ENCODE measurements at regions not wholly inside any gene's neighbourhood (a gene's known extent, or its start where the extent isn't known, plus 50 kb on each side); places are given as distances from the start of the nearest gene placed in this dataset.

DNA sequence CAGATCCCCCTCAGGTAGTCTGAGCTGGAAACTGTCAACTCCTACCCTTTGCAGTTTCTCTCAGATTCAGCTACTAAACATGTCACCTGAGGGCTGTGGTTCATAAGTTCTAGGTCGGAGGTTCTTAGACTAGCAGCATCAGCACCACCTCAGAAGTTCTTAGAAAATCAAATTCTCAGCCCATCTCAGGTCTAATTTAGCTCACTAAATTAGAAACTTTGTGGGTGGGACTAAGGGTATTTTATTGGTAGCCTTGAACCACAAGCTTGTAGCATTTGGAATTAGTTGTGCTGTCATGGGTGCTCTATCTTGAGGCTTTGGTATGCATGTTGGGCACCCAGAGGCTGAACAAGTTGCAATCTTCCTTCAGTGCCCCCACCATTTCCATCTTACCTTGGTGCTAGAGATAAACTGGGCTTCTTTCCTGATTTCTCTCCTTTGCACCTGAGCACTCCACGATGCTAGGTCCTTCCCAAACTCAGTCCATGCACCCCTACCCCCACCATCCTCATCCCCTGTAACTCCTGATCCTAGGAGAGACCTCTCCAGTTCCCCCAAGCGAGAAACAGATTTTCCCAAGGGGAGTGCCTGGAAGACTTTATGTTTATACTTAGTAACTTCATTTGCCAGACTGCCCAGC lies 54.2 kb downstream of the S1PR1 start:
- peaks cover 55% of the 10 kb centered on the region for H3K4me1 Mint-ChIP-seq
- DNase-seq (ENCODE audit: low spot score in 2 of 2), result no peak

DNA sequence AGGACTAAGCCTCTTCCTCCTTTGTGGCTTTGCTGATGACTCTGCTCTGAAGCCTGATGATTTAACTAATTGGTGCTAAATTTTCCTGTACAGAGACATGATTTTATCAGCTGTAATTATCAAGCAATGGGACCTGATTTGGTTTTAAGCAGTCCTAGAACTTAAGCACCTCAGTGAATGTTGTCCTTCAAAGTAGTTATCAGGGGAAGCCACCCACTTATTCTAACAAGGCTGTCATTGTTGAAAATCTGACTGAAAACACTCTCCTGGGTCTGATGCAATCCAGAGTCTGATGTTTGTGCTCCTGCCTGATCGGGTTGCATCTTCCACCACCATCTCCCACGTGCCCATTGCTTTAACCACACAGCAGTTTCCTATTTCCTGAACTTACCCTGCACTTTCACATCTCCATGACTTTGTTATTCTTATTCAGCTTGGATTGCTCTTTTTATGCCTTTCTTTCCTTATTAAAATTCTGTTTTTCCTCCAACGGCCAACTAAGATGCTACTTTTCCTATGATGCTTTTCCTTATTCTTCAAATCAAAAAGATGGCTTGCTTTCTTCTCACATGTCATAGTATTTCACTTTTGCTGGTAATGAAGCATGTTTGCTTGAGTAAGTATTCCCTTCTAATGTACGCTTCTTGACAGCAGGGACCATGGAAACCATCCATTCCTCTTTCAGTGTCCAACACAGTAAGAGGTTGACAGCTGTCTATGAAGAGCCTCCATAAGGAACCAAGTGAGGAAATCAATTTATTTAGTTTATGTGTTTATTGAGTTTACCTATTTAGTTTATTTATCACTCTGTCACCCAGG lies 55.0 kb downstream of the S1PR1 start:
- Mint-ChIP-seq H3K9me3 (no peaks in the 10 kb centered on the region), H3K36me3 (ENCODE audit: insufficient read depth) (peaks cover 7% of the 10 kb centered on the region), H3K27me3 (no peaks in the 10 kb centered on the region), H3K4me3 (peak overlapping the region; percentile 45), H3K4me1 (peaks cover 47% of the 10 kb centered on the region), H3K27ac (ENCODE audit: low read depth) (peak overlapping the region; percentile 80)
- DNase-seq (ENCODE audit: low spot score in 2 of 2) (no peak), ATAC-seq (replicated peaks; ENCODE audit: extremely low read depth, poor library complexity, severe bottlenecking) (no peak)

More for the DNA sequence above, 54.2 kb downstream of the S1PR1 start:
- H3K27ac Mint-ChIP-seq (ENCODE audit: low read depth), result peak overlapping the region; percentile 80
- H3K9me3 Mint-ChIP-seq, result no peaks in the 10 kb centered on the region
- peak overlapping the region; percentile 45 for H3K4me3 Mint-ChIP-seq
- H3K36me3 Mint-ChIP-seq (ENCODE audit: insufficient read depth), result peaks cover 7% of the 10 kb centered on the region
- ATAC-seq (replicated peaks; ENCODE audit: extremely low read depth, poor library complexity, severe bottlenecking), result no peak
- no peaks in the 10 kb centered on the region for H3K27me3 Mint-ChIP-seq

GRCh38 chr1:101293461-101294051 lies 56.7 kb downstream of the S1PR1 start:
- Mint-ChIP-seq H3K27ac (ENCODE audit: low read depth) (peak overlapping the region; percentile 71), H3K4me3 (peak overlapping the region; percentile 5), H3K27me3 (no peaks in the 10 kb centered on the region), H3K36me3 (ENCODE audit: insufficient read depth) (peaks cover 7% of the 10 kb centered on the region), H3K9me3 (no peaks in the 10 kb centered on the region), H3K4me1 (peaks cover 38% of the 10 kb centered on the region)
- ATAC-seq (replicated peaks; ENCODE audit: extremely low read depth, poor library complexity, severe bottlenecking) (peak; percentile 51), DNase-seq (ENCODE audit: low spot score in 2 of 2) (no peak)

DNA sequence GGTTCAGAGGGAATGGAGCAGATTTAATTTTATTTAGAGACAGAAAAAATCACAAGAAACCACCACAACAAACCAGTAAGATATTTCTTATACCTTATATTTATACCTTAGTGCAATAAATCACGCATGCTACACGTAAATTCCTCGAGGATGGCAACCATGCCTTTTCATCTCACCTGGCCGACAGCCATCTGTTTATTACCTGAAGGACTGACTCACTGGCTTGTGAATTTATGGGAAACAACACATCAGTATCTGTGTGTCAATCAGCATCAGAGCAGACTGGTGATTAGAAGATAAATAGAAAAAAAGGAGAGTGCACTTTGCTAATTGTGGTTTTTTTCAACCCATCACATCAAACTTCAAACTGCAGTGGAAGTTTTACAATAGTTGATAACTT lies 58.4 kb downstream of the S1PR1 start:
- no peak overlapping the region for H3K4me3 Mint-ChIP-seq
- no peaks in the 10 kb centered on the region for H3K27me3 Mint-ChIP-seq
- DNase-seq (ENCODE audit: low spot score in 2 of 2) (no peak), ATAC-seq (replicated peaks; ENCODE audit: extremely low read depth, poor library complexity, severe bottlenecking) (no peak)
- H3K4me1 Mint-ChIP-seq, result peaks cover 32% of the 10 kb centered on the region
- no peak overlapping the region for H3K27ac Mint-ChIP-seq (ENCODE audit: low read depth)
- peaks cover 7% of the 10 kb centered on the region for H3K36me3 Mint-ChIP-seq (ENCODE audit: insufficient read depth)
- no peaks in the 10 kb centered on the region for H3K9me3 Mint-ChIP-seq

DNA sequence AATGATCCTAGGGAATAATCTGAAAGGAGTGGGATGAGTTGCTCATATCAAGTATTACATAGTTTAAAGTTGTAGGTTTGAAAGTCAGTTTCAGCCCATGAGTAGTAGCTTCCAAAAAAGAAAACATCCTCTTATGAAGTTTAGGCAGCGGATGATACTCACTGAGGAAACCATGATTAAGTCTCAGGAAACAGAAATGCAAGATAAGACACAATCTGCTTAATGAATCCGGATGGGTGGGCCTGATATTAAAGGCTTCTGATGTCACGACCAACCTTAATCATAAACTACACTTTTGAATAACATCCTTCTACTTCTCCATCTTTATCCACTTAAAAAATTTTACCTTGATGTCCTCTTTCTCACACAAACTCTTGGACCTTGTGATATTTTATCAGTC lies 61.8 kb downstream of the S1PR1 start:
- no peaks in the 10 kb centered on the region for H3K9me3 Mint-ChIP-seq
- H3K36me3 Mint-ChIP-seq (ENCODE audit: insufficient read depth), result peaks cover 3% of the 10 kb centered on the region
- peak overlapping the region; percentile 14 for H3K27ac Mint-ChIP-seq (ENCODE audit: low read depth)
- DNase-seq (ENCODE audit: low spot score in 2 of 2) (no peak), ATAC-seq (replicated peaks; ENCODE audit: extremely low read depth, poor library complexity, severe bottlenecking) (peak; percentile 24)
- H3K4me3 Mint-ChIP-seq, result no peak overlapping the region
- H3K27me3 Mint-ChIP-seq, result no peaks in the 10 kb centered on the region
- peaks cover 9% of the 10 kb centered on the region for H3K4me1 Mint-ChIP-seq

- peaks cover 1% of the 10 kb centered on the region for H3K36me3 Mint-ChIP-seq (ENCODE audit: insufficient read depth)
- ATAC-seq (replicated peaks; ENCODE audit: extremely low read depth, poor library complexity, severe bottlenecking), result no peak
- DNase-seq (ENCODE audit: low spot score in 2 of 2), result no peak
- H3K9me3 Mint-ChIP-seq, result no peaks in the 10 kb centered on the region
- no peaks in the 10 kb centered on the region for H3K27me3 Mint-ChIP-seq
- peaks cover 4% of the 10 kb centered on the region for H3K4me1 Mint-ChIP-seq
- no peak overlapping the region for H3K27ac Mint-ChIP-seq (ENCODE audit: low read depth)
- no peak overlapping the region for H3K4me3 Mint-ChIP-seq
Measured at GRCh38 chr1:101299141-101299540, 62.3 kb downstream of the S1PR1 start.

DNA sequence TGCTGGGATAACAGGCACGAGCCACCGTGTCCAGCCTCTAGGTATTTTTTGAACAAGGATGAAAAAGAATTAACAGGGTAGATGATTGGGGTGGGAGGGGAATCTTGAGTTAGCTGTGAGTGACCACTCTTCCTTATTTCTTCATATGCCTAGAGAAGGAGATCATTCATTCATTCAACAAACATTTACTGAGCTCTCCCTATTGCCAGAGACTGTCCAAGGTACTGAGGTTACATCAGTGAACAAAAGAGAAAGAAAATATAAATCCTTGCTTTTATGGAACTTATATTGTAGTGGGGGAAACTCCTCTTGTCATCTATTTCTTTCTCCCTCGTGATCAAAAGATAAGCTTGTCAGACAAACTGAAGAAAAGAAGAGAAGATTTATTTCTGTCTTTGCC lies 62.9 kb downstream of the S1PR1 start:
- peaks cover 1% of the 10 kb centered on the region for H3K36me3 Mint-ChIP-seq (ENCODE audit: insufficient read depth)
- H3K9me3 Mint-ChIP-seq, result no peaks in the 10 kb centered on the region
- ATAC-seq (replicated peaks; ENCODE audit: extremely low read depth, poor library complexity, severe bottlenecking) (no peak), DNase-seq (ENCODE audit: low spot score in 2 of 2) (no peak)
- no peaks in the 10 kb centered on the region for H3K27me3 Mint-ChIP-seq
- no peak overlapping the region for H3K4me3 Mint-ChIP-seq
- H3K4me1 Mint-ChIP-seq, result peaks cover 4% of the 10 kb centered on the region
- no peak overlapping the region for H3K27ac Mint-ChIP-seq (ENCODE audit: low read depth)

DNA sequence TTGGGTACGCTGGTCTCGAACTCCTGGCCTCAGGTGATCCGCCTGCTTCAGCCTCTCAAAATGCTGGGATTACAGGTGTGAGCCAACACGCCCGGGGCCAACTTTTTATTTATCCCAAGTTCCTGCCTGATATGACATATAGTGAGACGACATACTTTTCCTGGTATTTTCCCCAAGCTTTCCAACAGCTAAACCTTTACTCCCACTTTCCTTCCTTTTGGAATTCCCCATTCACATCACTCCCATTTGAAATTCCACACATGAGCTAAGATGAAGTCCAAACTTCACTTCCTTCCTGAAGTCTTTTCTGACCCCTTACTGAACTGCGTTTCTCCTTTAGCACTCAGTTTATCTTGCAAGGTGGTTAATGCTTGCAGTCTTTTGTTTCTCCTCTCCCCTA lies 64.1 kb downstream of the S1PR1 start:
- no peak for ATAC-seq (replicated peaks; ENCODE audit: extremely low read depth, poor library complexity, severe bottlenecking)
- Mint-ChIP-seq H3K27me3 (no peaks in the 10 kb centered on the region), H3K27ac (ENCODE audit: low read depth) (no peak overlapping the region), H3K4me3 (no peak overlapping the region), H3K4me1 (peaks cover 7% of the 10 kb centered on the region), H3K9me3 (no peaks in the 10 kb centered on the region), H3K36me3 (ENCODE audit: insufficient read depth) (no peaks in the 10 kb centered on the region)
- no peak for DNase-seq (ENCODE audit: low spot score in 2 of 2)

DNA sequence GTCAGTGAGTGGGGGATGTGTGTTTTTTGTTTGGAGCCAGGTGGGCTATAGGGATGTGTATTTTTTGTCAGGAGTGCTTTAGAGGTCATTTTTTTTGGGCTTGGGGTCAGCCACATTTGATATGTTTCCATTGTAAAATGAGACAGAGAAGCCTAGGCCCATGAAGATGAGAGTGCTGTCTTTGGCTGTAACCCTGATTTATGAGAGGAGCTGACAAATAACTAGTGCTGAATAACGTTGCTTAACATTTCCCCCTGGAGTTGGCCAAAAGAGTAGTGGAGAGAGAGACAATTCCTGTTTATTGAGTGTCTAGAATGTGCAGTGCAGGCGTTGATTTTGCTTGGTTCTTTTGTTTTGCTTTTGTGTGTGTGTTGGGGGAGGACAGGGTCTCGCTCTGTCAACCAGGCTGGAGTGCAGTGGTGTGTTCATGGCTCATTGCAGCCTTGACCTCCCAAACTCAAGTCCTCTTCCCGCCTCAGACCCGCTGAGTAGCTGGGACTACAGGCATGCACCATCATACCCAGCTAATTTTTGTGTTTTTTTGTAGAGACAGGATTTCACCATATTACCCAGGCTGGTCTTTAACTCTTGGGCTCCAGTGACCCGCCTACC lies 64.7 kb downstream of the S1PR1 start:
- no peak for DNase-seq (ENCODE audit: low spot score in 2 of 2)
- no peak for ATAC-seq (replicated peaks; ENCODE audit: extremely low read depth, poor library complexity, severe bottlenecking)
- no peak overlapping the region for H3K27ac Mint-ChIP-seq (ENCODE audit: low read depth)
- H3K4me3 Mint-ChIP-seq, result no peak overlapping the region
- H3K27me3 Mint-ChIP-seq, result no peaks in the 10 kb centered on the region
- peaks cover 7% of the 10 kb centered on the region for H3K4me1 Mint-ChIP-seq
- H3K36me3 Mint-ChIP-seq (ENCODE audit: insufficient read depth), result no peaks in the 10 kb centered on the region
- H3K9me3 Mint-ChIP-seq, result no peaks in the 10 kb centered on the region

- Mint-ChIP-seq H3K36me3 (ENCODE audit: insufficient read depth) (no peaks in the 10 kb centered on the region), H3K4me3 (no peak overlapping the region), H3K27me3 (no peaks in the 10 kb centered on the region), H3K4me1 (peaks cover 21% of the 10 kb centered on the region), H3K9me3 (no peaks in the 10 kb centered on the region), H3K27ac (ENCODE audit: low read depth) (no peak overlapping the region)
- ATAC-seq (replicated peaks; ENCODE audit: extremely low read depth, poor library complexity, severe bottlenecking), result no peak
- no peak for DNase-seq (ENCODE audit: low spot score in 2 of 2)
Measured at GRCh38 chr1:101302831-101303511, 66.2 kb downstream of the S1PR1 start.

GRCh38 chr1:101307985-101308689 lies 71.3 kb downstream of the S1PR1 start:
- H3K4me3 Mint-ChIP-seq, result peak overlapping the region; percentile 4
- H3K27me3 Mint-ChIP-seq, result no peaks in the 10 kb centered on the region
- H3K36me3 Mint-ChIP-seq (ENCODE audit: insufficient read depth), result peaks cover 9% of the 10 kb centered on the region
- H3K4me1 Mint-ChIP-seq, result peaks cover 71% of the 10 kb centered on the region
- DNase-seq (ENCODE audit: low spot score in 2 of 2) (no peak), ATAC-seq (replicated peaks; ENCODE audit: extremely low read depth, poor library complexity, severe bottlenecking) (no peak)
- H3K27ac Mint-ChIP-seq (ENCODE audit: low read depth), result peak overlapping the region; percentile 88
- H3K9me3 Mint-ChIP-seq, result no peaks in the 10 kb centered on the region

GRCh38 chr1:101308935-101309333 lies 72.1 kb downstream of the S1PR1 start:
- Mint-ChIP-seq H3K36me3 (ENCODE audit: insufficient read depth) (peaks cover 12% of the 10 kb centered on the region), H3K9me3 (no peaks in the 10 kb centered on the region), H3K27me3 (no peaks in the 10 kb centered on the region), H3K4me1 (peaks cover 79% of the 10 kb centered on the region), H3K27ac (ENCODE audit: low read depth) (peak overlapping the region; percentile 88), H3K4me3 (peak overlapping the region; percentile 72)
- no peak for ATAC-seq (replicated peaks; ENCODE audit: extremely low read depth, poor library complexity, severe bottlenecking)
- no peak for DNase-seq (ENCODE audit: low spot score in 2 of 2)
